Stimulated activated CD4-positive, alpha-beta T cell treated with anti-CD3 and anti-CD28 coated beads, Interleukin-12 subunit alpha, Interleukin-12 subunit beta, amount 100 ng/mL, for 48 hours (primary cell): ENCODE measurements at regions not wholly inside any gene's neighbourhood (a gene's known extent, or its start where the extent isn't known, plus 50 kb on each side); places are given as distances from the start of the nearest gene placed in this dataset.
A peak's percentile ranks its signal among the peaks of the same experiment; 100 is the strongest.

Experiments
- DNase-seq, 3 donors: peaks; one replicate each; pipeline ENCODE4 v3.0.0-alpha.2; 2020; ENCODE audit warnings: low read depth in 2 of 3, low spot score in 1 of 3

DNA sequence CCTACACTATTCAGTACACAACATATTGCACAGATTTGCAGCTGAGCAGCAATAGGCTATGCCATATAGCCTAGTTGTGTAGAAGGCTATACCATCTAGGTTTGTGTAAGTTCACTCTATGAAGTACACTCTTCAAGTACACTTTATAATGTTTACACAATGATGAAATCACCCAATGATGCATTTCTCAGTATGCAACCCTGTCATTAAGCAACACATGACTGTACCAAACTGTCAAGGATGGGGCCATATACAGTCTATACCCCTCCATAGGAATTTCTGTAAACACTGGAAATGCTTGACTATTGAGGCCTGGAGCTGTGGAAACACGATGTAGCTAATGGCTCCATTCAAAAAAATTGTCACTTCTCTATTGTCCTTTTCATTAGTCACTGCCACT is 535.4 kb downstream of the EPM2A start:
- no peak for DNase-seq

DNA sequence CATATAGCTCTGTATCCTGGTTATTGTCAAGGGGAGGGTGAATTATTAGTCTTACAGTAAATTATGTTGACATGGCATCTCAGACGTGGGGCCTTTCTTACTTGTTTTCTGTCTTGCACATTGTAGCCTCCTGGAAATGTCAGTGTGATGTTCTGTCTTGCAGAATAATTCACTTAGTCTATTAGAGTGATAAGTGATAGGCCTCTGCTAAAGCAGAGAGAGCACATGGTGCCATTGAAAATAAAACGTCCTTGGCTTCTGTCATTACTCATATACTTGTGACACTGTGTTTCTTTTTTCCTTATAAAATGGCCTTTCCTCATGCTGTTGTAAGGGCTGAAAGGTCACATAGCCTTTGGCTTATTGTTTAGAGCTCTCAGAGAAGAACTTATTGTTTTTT is 531.0 kb downstream of the EPM2A start:
- no peak for DNase-seq

DNA sequence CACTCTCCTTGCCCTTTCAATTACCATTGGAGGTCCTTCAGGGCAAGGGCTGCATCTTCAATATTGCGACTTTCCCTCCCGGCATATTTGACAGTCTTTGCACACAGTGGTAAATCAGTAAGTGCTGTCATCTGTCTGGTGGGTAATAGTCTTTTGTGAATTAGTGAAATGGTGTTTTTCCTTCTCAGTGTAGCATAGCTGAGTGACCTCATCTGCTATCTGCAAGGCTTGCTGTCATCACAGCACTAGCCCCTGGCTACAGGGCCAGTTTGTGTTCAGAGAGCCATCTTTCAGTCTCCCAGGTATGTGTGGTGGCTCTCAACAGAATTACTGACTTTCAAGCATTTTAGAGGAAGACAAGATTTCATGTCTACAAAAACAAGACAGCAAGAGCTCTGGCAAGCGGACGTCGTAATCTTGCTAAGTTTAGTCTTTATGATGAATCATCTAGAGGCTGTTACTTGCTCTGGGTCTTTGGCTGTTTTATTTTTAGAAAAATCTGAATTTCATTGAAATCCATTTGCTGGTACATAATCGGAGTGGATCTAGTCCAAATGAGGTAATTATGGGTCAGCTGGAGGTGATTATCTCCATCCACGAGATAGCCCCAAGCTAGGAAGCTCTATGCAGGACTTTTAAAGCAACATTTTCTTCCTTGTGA is 528.9 kb downstream of the EPM2A start:
- no peak for DNase-seq

DNA sequence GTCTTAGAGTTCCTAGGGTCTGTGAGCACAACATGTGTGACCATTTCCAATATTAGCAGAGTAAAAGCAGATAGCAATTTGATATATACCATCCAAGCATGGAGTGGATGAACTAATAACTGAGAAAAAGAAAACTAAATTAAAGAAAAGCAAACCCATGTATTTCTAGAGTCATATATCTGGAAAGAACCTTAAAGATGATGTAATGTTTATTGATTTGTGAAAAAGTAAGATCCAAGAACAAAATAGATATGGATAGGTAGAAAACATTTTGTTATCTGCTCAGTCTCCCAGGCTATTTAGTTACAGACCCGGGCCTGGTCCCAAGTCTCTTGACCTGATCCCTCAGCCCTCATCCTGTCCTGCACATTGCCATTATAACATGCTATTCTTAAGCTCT is 526.8 kb downstream of the EPM2A start:
- DNase-seq = no peak

DNA sequence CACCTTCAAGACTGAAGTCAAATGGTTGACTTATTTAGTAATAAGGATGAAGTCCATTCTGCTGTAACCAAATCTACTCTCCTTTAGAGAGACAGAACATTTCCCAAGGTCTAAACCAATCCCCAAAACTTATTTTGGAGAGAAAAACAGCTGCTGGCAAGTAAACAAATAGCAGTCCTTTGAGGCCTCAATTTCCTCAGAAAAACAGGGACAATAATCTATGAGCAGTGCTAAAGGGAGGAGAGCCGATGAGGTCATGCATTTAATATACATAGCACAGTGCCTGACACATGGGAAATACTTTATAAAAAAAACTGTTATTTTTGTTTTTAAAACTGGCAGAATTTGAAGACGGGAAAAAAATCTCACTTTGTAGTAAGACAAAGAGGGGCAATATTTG is 526.0 kb downstream of the EPM2A start:
- no peak for DNase-seq

DNA sequence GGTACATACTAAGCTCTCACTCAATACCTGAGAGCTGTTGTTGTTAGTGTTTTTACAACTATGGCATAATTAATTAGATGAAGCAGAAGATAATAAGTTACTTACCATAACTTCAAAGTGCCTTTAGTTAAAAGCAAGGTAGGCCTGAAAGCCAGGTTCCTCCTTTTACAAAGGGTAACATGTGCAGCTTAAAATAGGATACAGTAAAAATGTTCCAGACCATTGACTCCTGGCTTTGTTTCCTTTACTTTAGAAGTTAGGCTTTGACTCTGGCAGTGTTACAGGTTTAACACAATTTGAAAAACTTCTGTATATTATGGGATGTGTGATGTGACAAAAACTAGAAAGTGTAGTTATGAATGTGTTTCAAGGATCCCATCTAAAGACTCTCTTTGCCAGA is 522.5 kb downstream of the EPM2A start:
- DNase-seq = no peak

DNA sequence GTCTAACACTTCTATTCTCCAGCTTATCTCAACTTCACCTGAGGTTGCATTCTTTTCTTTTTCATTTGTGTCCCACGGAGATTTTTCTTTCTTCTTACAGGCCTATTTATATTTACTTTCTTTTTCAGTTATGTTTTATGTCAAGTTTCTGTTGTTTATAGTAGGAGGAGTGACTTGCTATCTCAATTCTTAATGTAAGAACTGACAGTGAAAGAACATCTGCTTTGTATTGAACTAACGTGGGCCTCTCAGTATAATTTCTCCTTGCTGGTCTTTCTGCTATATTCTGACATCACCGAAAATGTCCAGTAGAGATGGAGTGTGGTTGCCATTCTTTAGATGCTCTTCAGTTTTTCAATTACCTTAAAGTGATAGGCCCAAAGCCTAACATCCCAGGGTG is 521.7 kb downstream of the EPM2A start:
- no peak for DNase-seq

DNA sequence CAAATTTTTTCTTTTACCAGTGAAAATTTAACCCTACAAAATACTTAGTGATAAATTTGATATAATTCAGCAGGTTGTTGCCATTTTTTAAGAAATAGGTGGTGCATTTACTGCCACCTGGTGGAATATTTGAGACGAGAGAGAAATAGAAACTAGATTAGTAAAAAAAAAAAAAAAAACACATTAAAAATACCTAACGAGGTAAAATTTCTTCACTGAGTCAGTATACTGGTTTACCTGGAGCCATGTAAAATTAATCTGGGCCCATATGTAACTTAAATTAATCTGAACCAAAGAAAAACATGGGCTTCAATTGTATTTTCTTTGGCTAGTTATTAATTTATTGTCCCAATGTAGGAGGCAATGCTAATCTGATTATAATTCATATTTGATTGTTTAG is 520.8 kb downstream of the EPM2A start:
- DNase-seq = peak in 1 of 3 donors; percentile 15

DNA sequence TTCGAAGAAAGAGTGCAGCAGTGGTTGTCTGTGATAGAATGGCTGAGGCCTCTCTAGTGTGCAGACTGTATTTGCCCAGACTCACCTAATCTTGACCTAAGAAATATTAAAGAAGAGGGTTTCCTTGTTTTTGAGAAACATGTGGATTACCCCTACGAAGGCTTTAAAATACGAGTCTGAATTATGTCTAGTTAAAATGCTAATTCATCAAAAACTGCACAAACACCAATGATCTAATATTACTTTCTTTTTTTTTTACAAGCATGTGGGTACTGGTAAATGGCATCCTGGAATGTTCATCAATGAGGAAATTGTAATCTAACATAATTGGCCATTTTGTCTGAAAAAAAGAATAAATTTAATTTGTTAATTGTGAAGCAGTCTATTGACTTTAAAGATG is 510.9 kb downstream of the EPM2A start:
- no peak for DNase-seq

DNA sequence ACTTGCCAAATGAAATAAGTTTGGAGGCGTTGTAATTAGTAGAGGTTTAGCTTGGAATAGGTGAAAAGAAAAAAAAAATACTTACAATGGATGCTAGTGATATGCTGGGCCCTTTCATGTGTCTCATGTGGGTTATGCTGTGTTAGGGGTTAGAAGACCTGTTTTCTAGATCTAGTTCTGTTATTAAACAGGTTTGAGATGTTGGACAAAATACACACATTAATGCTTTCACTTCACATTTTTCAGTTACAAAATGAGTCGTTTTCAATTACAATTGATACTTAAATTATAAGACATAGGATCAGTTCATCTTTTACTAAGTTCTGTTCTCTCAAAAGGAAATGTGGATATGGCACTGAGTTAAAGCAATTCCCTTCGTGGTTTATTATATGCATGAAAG is 509.8 kb downstream of the EPM2A start:
- no peak for DNase-seq

DNA sequence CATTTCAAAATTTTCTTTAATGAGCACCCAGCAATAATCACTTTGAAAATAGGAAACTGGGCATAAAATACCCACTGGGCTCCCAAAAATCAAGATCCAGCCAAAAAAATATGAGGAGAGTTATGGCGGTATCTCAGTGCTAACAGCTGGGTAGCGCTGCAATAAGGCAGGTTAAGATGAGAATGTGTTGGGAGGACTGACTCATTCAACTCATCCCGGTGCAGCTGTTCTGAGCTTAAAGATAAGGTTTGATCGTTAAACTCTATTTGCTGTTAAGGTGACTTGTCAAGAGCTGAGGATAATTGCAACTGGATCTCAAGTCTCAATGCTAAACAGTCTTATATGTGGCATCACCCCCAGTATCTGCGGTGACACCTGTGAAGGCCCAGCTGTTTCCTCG is 507.7 kb downstream of the EPM2A start:
- no peak for DNase-seq

DNA sequence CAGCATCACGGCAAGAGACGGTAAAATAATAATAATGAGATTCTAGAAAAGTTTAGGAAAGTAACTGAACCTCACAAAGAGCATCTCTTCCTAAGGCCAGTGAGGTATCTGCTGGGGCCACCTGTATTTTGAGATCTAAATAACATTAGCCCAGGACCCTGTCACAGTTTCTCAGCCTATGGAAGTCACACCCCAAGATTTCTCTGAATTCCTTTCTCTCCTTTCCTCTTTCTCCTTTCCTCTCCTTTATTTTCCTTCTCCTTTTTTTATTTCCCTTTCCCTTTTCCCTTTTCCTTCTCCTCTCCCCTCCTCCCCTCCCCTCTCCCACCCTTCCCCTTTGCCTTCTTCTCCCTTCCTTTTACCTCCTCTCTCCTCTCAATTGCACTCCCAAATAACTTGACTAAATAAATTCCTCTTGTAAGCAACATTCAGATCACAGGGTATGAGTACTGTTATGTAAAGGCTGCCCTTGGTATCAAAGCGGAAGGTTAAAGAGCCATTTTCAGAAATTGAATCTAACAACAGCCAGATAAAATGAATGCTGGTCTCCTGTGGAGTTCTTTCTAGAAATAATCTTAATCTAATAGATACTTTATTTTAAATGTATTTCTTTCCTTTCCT is 506.2 kb downstream of the EPM2A start:
- DNase-seq = no peak

DNA sequence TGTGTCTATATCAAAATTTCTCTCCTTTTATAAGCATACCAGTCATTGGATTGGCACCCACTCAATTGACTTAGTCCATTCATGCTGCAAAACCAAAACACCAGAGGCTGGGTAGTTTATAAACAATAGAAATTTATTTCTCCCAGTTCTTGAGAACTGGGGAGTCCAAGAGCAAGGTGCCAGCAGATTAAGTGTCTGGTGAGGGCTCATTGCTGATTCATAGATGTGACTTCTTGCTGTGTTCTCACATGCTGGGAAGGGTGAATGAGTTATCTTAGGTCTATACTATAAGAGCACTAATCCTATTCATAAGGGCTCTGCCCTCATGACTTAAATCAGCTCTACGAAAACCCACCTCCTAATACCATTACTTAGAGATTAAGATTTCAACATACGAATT is 501.4 kb downstream of the EPM2A start:
- no peak for DNase-seq

DNA sequence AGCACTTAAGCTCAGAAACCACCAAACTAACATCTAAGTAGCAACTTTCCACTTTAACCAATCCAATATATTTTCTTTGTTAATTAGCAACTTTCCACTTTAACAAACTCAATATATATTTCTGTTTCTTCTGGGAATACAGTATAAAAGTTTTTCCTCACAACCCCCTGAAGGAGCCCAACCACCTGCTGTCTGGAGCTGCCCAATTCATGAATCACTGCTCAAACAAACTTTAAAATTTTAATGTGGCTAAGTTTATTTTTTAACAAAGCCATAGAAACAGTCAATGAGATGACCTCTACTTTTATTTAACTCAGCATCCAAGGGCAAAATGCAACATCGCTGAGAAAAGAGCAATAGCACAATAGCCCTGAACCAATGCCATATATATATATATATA is 500.1 kb downstream of the EPM2A start:
- no peak for DNase-seq

DNA sequence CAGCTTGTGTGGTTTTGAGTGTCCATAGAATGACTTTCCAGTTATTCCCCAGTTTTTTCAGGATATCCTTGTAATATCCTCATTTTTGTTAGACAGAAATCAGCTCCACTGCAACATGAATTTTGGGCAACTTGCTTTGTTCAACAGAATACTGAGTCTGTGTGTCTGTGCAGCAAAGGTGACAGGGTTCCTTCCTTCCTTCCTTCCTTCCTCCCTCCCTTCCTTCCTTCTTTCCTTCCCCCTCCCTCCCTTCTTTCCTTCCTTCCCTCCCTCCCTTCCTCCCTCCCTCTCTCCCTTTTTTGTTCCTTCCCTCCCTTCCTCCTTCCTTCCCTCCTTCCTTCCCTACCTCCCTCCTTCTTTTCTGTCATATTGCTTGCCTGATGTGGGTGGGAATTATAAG is 496.5 kb downstream of the EPM2A start:
- DNase-seq = no peak

DNA sequence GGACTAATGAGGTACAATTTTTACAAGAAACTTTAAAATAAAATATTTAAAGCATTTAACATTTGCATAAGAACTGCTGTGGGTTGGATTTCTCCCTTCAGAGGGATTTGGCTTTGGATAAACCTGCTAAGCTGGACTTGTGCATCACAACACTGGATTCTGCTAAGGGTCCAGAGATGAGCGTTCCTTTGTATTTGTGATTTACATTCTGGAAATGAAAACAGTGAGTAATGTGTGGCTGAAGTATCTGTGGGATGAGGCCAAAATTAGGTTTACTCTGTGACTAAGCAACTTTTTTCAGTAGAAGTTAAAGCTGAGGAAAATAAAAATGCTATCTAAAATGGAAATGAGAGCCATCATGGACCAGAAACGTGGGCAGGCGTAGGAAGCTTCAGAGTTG is 494.3 kb downstream of the EPM2A start:
- DNase-seq = no peak

DNA sequence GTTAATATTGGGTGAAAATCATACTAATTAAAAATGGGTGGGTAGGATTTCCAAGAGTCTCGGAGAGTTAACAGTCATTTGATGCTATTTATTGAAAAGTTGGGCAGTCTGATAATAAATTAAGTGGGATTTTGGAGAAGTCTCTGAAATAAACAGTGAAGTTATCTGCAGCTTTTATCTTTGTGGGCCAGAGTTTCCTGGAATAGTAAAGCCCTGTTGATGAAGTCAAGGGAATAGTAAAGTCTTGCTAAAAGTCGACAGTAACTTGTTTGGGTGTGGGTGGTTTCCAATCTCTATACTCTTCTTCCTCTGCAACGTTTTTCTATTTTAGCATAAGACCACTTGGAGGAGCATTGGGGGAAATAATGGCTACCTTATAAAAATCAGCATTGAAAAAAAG is 493.6 kb downstream of the EPM2A start:
- no peak for DNase-seq

DNA sequence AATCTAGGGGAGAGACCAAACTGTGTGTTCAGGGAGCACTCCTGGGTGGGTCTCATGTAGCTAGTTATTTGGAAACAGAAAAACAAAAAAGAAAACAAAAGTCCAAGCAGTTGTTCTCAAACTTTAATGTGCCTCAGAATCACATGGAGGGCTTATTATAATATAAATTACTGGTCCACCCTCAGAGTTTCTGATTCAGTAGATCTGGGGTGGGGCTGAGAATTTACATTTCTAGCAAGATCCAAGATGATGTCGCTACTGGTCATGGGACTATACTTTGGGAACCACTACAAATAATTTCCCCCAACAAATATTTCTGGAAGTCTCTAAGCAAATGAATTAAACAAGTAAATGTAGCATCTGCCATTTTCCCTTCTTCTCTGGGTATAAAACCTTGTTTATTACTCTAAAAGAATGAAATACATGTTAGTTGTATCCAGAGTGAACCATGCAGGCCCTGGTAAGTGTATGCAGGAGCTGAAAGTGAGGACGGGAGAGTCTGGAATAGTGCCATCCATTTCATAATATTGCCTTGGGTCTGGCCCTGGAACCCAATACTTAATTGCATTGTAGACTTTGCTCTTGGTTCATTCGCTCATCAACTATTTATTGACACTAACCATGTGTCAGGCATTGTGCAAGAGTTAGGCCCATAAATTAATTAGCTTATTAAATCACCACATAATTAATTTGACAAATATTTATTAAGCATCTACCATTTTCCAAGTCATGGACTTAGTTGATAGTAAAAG is 490.8 kb downstream of the EPM2A start:
- no peak for DNase-seq

DNA sequence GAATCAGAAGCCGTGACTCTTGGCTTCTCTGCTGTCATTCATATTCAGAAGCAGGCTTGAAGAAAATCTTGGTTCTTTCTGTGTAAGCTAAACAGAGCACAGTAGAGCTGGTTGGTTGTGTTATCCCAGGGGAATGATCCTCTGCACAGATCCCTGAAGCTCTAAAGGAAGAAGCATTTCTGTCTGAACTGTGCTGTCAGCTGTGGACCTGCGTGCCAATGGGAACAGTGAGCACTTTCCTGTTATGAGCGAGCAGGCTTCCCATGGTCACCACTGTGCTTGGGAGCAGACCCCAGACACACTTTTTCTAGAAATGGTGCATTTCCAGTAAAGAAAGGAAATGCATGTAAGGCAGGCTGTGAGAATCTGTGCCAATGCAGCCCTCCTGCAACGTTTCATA is 490.2 kb downstream of the EPM2A start:
- no peak for DNase-seq

DNA sequence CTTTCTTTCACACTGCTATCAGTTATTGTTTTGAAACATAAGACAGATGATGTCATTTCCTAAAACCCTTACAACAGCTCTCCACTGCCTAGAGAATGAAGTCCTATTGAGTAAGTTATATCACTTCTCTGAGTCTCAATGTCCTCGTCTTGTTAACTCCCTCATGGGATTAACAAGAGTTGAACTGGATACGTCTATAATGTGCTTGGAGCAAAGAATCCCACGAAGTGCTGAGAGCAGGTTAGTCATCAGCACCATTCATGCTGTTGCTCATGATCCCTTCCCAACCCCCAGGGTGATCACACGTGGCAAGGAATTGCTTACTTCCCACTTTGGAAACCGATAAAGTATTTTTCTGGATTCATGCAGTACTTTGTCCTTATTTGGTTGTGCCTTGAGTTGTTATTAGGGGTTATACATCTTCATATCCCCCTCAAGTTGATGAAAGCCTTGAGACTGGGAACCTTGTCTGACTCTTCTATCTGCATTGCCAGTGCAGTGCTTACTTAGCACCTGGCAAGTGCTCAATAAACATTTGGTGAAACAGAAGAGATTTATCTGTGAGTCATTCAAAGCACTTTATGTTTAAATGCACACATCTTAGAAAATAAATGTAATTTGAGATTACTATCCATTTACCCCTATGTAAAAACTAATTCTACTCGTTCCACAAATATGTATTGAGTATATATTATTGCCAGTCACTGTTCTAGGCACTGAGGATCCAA is 487.5 kb downstream of the EPM2A start:
- DNase-seq = no peak

DNA sequence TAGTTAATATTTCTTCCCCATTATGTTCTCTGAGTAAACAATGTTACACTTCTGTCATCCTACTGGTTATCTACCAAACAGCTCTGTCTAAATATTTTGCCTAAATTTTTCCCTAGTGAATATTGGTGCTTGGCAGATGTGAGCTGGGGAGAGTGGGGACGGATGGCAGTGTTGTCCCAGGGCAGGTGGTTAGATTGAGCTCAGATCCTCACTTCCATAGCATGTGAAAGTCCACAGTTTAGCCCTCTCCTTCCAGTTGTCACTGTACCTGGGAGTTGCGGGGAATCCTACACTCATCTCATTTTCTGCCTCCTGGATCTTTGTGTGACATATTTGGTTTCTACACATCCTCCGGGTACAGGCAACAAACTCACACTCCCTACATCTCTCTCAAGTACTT is 484.9 kb downstream of the EPM2A start:
- DNase-seq = no peak

DNA sequence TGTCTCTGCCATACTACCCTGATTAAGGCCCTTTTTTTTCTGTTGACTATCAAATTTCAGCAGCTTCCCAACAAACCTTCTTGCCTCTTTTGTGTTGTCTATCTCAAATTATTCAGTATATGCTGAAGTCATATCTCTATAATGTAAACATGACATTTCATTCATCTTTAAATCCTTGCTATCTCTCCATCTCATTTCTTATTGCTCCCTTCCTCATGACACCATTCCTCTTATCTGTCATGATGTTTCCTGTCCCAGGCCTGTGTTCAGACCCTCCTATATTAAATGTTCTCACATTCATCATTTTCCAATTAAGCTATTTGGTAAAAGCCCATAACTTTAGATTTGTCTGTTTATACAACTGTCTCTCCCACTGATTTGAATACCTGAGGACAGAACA is 482.6 kb downstream of the EPM2A start:
- no peak for DNase-seq
